ENCODE measurements at regions not wholly inside any gene's neighbourhood (a gene's known extent, or its start where the extent isn't known, plus 50 kb on each side); places are given as distances from the start of the nearest gene placed in this dataset.

- no peak for DNase-seq (ENCODE audit: low read depth in 3 of 3)
These were observed 320.9 kb downstream of the ZSWIM6 start for GRCh38 chr5:61652916-61653315.

GRCh38 chr5:61653807-61654580 is 321.9 kb downstream of the ZSWIM6 start:
- DNase-seq (ENCODE audit: low read depth in 3 of 3): no peak

- no peak for DNase-seq (ENCODE audit: low read depth in 3 of 3)
These were observed 322.8 kb downstream of the ZSWIM6 start for GRCh38 chr5:61654876-61655275.

- DNase-seq (ENCODE audit: low read depth in 3 of 3): no peak
These were observed 325.0 kb downstream of the ZSWIM6 start for GRCh38 chr5:61657010-61657409.

- no peak for DNase-seq (ENCODE audit: low read depth in 3 of 3)
These were observed 325.6 kb downstream of the ZSWIM6 start for GRCh38 chr5:61657686-61658085.

- peak; percentile 72 to 79 (median 76) for DNase-seq (ENCODE audit: low read depth in 3 of 3)
These were observed 326.5 kb downstream of the ZSWIM6 start for GRCh38 chr5:61658592-61659008.

- no peak for DNase-seq (ENCODE audit: low read depth in 3 of 3)
These were observed 327.2 kb downstream of the ZSWIM6 start for GRCh38 chr5:61659221-61659696.

GRCh38 chr5:61662670-61663069 is 330.6 kb downstream of the ZSWIM6 start:
- no peak for DNase-seq (ENCODE audit: low read depth in 3 of 3)

- DNase-seq (ENCODE audit: low read depth in 3 of 3): no peak
These were observed 334.1 kb downstream of the ZSWIM6 start for GRCh38 chr5:61666064-61666621.

GRCh38 chr5:61667525-61668218 is 335.6 kb downstream of the ZSWIM6 start:
- no peak for DNase-seq (ENCODE audit: low read depth in 3 of 3)

- DNase-seq (ENCODE audit: low read depth in 3 of 3): no peak
These were observed 337.5 kb downstream of the ZSWIM6 start for GRCh38 chr5:61669531-61669930.

GRCh38 chr5:61670941-61671340 is 338.9 kb downstream of the ZSWIM6 start:
- no peak for DNase-seq (ENCODE audit: low read depth in 3 of 3)

GRCh38 chr5:61673007-61673735 is 341.1 kb downstream of the ZSWIM6 start:
- no peak for DNase-seq (ENCODE audit: low read depth in 3 of 3)

GRCh38 chr5:61674378-61674777 is 342.3 kb downstream of the ZSWIM6 start:
- no peak for DNase-seq (ENCODE audit: low read depth in 3 of 3)

GRCh38 chr5:61675015-61675692 is 343.1 kb downstream of the ZSWIM6 start:
- DNase-seq (ENCODE audit: low read depth in 3 of 3): no peak

- DNase-seq (ENCODE audit: low read depth in 3 of 3): no peak
These were observed 345.2 kb downstream of the ZSWIM6 start for GRCh38 chr5:61677220-61677619.

GRCh38 chr5:61678966-61679365 is 346.9 kb downstream of the ZSWIM6 start:
- DNase-seq (ENCODE audit: low read depth in 3 of 3): no peak

GRCh38 chr5:61679562-61679961 is 347.5 kb downstream of the ZSWIM6 start:
- no peak for DNase-seq (ENCODE audit: low read depth in 3 of 3)

- no peak for DNase-seq (ENCODE audit: low read depth in 3 of 3)
These were observed 348.2 kb downstream of the ZSWIM6 start for GRCh38 chr5:61680247-61680646.

- DNase-seq (ENCODE audit: low read depth in 3 of 3): no peak
These were observed 351.1 kb downstream of the ZSWIM6 start for GRCh38 chr5:61683148-61683547.

GRCh38 chr5:61683926-61684325 is 351.9 kb downstream of the ZSWIM6 start:
- DNase-seq (ENCODE audit: low read depth in 3 of 3): no peak

All from stimulated activated CD4-positive, alpha-beta T cell treated with anti-CD3 and anti-CD28 coated beads, TNF-alpha, amount 100 ng/mL, for 24 hours (primary cell).